Subcutaneous abdominal adipose tissue (tissue), 5 donors: ENCODE measurements at regions not wholly inside any gene's neighbourhood (a gene's known extent, or its start where the extent isn't known, plus 50 kb on each side); places are given as distances from the start of the nearest gene placed in this dataset.

Source experiments
- H3K27ac ChIP-seq: one replicate; pipeline ENCODE4 v1.7.0; 2013; ENCODE audit warnings: low read depth, mild to moderate bottlenecking, inconsistent platforms, low read length, moderate library complexity
- H3K27me3 ChIP-seq, 5 donors: one replicate each; pipeline ENCODE4 v1.7.0; 2013; ENCODE audit warnings: low read length in 5 of 5, inconsistent platforms in 1 of 5; ENCODE audit not compliant: control insufficient read depth in 5 of 5, insufficient read depth in 4 of 5
- H3K36me3 ChIP-seq, 5 donors: one replicate each; pipeline ENCODE4 v1.7.0; 2013; ENCODE audit warnings: low read length in 5 of 5; ENCODE audit not compliant: control insufficient read depth in 5 of 5, insufficient read depth in 5 of 5
- H3K4me1 ChIP-seq, 5 donors: one replicate each; pipeline ENCODE4 v1.7.0; 2013; ENCODE audit warnings: low read length in 5 of 5, mild to moderate bottlenecking in 3 of 5, moderate library complexity in 1 of 5; ENCODE audit not compliant: control insufficient read depth in 5 of 5, insufficient read depth in 5 of 5
- H3K4me3 ChIP-seq, 5 donors: one replicate each; pipeline ENCODE4 v1.7.0; 2013; ENCODE audit warnings: low read length in 5 of 5, low read depth in 1 of 5
- H3K9ac ChIP-seq, 5 donors: one replicate each; pipeline ENCODE4 v1.7.0; 2013; ENCODE audit warnings: low read length in 5 of 5, mild to moderate bottlenecking in 4 of 5, moderate library complexity in 3 of 5
- H3K9me3 ChIP-seq, 5 donors: one replicate each; pipeline ENCODE4 v1.7.0; 2013; ENCODE audit warnings: low read length in 5 of 5; ENCODE audit not compliant: control insufficient read depth in 5 of 5
- donor health status: healthy.
- donor health status: healthy.
- donor health status: healthy.
- donor health status: healthy.
- donor health status: healthy.

GRCh38 chr6:95431637-95432228, 145.6 kb upstream of the MANEA start:
- no peaks in the 10 kb centered on the region for H3K9me3 ChIP-seq
- no peaks in the 10 kb centered on the region for H3K36me3 ChIP-seq
- H3K9ac ChIP-seq = no peak overlapping the region
- H3K4me3 ChIP-seq = no peak overlapping the region
- no peaks in the 10 kb centered on the region for H3K4me1 ChIP-seq
- H3K27ac ChIP-seq = no peak overlapping the region
- no peaks in the 10 kb centered on the region for H3K27me3 ChIP-seq

GRCh38 chr6:95439741-95440140, 137.6 kb upstream of the MANEA start:
- Histone ChIP-seq H3K36me3 (no peaks in the 10 kb centered on the region), H3K9ac (no peak overlapping the region), H3K27me3 (no peaks in the 10 kb centered on the region), H3K4me1 (no peaks in the 10 kb centered on the region), H3K4me3 (no peak overlapping the region), H3K27ac (no peak overlapping the region), H3K9me3 (no peaks in the 10 kb centered on the region)

GRCh38 chr6:95448208-95448607, 129.1 kb upstream of the MANEA start:
- no peak overlapping the region for H3K27ac ChIP-seq

GRCh38 chr6:95469511-95469910, 107.8 kb upstream of the MANEA start:
- Histone ChIP-seq H3K36me3 (no peaks in the 10 kb centered on the region), H3K27me3 (no peaks in the 10 kb centered on the region), H3K4me3 (no peak overlapping the region), H3K27ac (no peak overlapping the region), H3K9ac (no peak overlapping the region), H3K9me3 (no peaks in the 10 kb centered on the region), H3K4me1 (peaks cover 0 to 10% (median 0%) of the 10 kb centered on the region in 5 donors)

More at GRCh38 chr6:95448208-95448607, 129.1 kb upstream of the MANEA start:
- H3K4me3 ChIP-seq = no peak overlapping the region
- no peak overlapping the region for H3K9ac ChIP-seq
- no peaks in the 10 kb centered on the region for H3K27me3 ChIP-seq
- no peaks in the 10 kb centered on the region for H3K4me1 ChIP-seq
- H3K36me3 ChIP-seq = no peaks in the 10 kb centered on the region
- H3K9me3 ChIP-seq = no peaks in the 10 kb centered on the region

GRCh38 chr6:95478941-95479340, 98.4 kb upstream of the MANEA start:
- H3K9ac ChIP-seq = no peak overlapping the region
- no peaks in the 10 kb centered on the region for H3K4me1 ChIP-seq
- H3K4me3 ChIP-seq = no peak overlapping the region
- no peaks in the 10 kb centered on the region for H3K36me3 ChIP-seq
- no peaks in the 10 kb centered on the region for H3K27me3 ChIP-seq
- no peak overlapping the region for H3K27ac ChIP-seq
- H3K9me3 ChIP-seq = no peaks in the 10 kb centered on the region

GRCh38 chr6:95487817-95488216, 89.5 kb upstream of the MANEA start:
- Histone ChIP-seq H3K9me3 (no peaks in the 10 kb centered on the region), H3K9ac (no peak overlapping the region), H3K27me3 (no peaks in the 10 kb centered on the region), H3K27ac (no peak overlapping the region), H3K4me1 (no peaks in the 10 kb centered on the region), H3K4me3 (no peak overlapping the region), H3K36me3 (no peaks in the 10 kb centered on the region)

GRCh38 chr6:95489185-95489863, 88.0 kb upstream of the MANEA start:
- Histone ChIP-seq H3K36me3 (no peaks in the 10 kb centered on the region), H3K4me1 (no peaks in the 10 kb centered on the region), H3K9me3 (no peaks in the 10 kb centered on the region), H3K27me3 (no peaks in the 10 kb centered on the region), H3K9ac (no peak overlapping the region), H3K4me3 (no peak overlapping the region), H3K27ac (no peak overlapping the region)

- H3K9ac ChIP-seq = no peak overlapping the region
- H3K27me3 ChIP-seq = no peaks in the 10 kb centered on the region
- H3K4me1 ChIP-seq = no peaks in the 10 kb centered on the region
- H3K36me3 ChIP-seq = no peaks in the 10 kb centered on the region
- peaks cover 0 to 4% (median 0%) of the 10 kb centered on the region in 5 donors for H3K9me3 ChIP-seq
- no peak overlapping the region for H3K27ac ChIP-seq
- H3K4me3 ChIP-seq = no peak overlapping the region
Observed at GRCh38 chr6:95496769-95497426, 80.4 kb upstream of the MANEA start.

- H3K27me3 ChIP-seq = no peaks in the 10 kb centered on the region
- no peaks in the 10 kb centered on the region for H3K4me1 ChIP-seq
- no peak overlapping the region for H3K4me3 ChIP-seq
- no peaks in the 10 kb centered on the region for H3K36me3 ChIP-seq
- H3K27ac ChIP-seq = no peak overlapping the region
- peaks cover 4 to 17% (median 13%) of the 10 kb centered on the region in 5 donors for H3K9me3 ChIP-seq
- H3K9ac ChIP-seq = no peak overlapping the region
Observed at GRCh38 chr6:95501032-95501904, 76.1 kb upstream of the MANEA start.
